Fibroblast of skin of right quadriceps (primary cell): ENCODE measurements at regions not wholly inside any gene's neighbourhood (a gene's known extent, or its start where the extent isn't known, plus 50 kb on each side); places are given as distances from the start of the nearest gene placed in this dataset.
A peak's percentile ranks its signal among the peaks of the same experiment; 100 is the strongest.

ENCODE experiments used
- DNase-seq: peaks from one replicate; pipeline ENCODE4 v3.0.0-alpha.2; 2013

DNA sequence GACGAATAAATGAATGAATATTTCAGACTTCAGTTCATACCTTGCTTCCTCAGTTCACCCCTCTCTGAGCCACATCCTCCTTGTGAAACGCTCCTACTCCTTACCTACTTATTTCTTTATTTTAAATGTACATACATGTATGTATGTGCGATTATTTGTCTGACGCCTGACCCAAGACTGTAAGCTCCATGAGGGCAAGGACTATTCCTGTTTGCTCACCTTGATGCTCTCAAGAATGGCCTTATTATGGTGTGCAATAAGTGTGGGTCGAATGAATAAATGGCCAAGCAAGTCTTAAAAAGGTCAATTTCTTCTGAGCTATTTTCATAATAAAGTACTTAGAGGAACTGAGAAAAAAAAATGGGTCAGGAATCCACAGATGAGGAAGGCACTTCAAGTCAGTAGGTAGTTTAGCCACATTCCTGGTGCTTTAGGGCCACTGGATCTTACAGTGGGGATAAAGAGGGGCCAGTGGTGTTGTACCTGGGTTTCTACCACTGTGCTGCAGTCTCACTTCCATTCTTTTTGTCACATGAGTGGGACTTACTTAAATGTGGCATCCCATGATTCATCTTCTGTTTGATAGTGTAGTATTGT lies 74.7 kb downstream of the SDC1 start:
- no peak for DNase-seq

DNA sequence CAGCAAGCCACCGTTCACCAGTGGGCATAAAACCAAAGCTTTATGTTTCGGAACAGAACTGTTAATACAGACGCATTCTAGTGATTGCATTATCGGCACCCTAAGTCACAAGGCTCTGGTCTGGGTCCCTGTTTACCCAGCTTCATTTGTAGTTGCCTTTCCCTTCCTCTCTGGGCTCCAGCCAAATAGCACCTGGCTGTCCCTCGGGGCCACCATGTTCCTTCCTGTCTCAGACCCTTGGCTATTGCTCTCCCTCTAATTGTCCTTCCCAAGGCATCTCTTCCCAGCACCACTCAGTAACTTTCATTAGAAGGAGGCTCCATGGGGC lies 75.3 kb downstream of the SDC1 start:
- DNase-seq: no peak

- peak; percentile 90 for DNase-seq
These were observed 75.8 kb downstream of the SDC1 start for GRCh38 chr2:20148923-20149702.

DNA sequence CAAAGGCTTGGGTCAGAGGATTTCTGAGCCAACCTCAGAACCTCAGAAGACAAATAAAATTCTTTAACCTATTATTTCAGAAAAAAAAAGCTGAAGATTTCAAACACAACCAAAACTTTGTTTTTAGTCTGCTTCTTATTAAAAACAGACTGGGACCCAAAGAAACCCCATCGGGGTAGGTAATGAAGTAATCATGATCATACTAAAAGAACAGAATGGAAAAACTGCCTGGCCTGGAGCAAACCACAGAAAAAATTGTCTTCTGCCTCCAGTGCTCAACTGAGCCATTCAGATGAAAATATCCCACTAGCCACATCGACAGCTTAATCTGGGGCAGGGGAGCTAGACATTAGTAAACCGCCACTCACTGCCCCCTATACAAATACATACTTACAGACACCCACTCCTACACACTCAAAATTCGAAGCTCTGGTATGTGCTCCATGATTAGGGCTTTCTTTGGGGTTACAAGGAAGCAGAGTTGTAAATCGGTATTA lies 76.5 kb downstream of the SDC1 start:
- DNase-seq: peak; percentile 30

DNA sequence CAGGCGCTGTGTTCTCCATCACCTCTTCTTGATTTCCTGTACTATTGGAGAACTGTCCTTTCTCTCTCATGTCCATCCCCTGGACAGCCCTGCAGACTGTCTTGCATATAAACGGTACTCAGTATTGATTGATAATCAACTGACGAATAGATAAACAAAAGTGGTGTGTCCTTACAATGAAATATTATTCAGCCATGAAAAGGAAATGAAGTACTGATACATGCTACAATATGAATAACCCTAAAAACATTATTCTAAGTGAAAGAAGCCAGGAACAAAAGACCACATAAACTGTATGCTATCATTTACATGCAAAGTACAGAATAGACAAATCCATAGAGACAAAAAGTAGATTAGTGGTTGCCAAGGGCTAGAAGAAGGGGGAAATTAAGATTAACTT lies 77.6 kb downstream of the SDC1 start:
- DNase-seq: no peak

GRCh38 chr2:20146401-20146800 lies 78.5 kb downstream of the SDC1 start:
- no peak for DNase-seq

DNA sequence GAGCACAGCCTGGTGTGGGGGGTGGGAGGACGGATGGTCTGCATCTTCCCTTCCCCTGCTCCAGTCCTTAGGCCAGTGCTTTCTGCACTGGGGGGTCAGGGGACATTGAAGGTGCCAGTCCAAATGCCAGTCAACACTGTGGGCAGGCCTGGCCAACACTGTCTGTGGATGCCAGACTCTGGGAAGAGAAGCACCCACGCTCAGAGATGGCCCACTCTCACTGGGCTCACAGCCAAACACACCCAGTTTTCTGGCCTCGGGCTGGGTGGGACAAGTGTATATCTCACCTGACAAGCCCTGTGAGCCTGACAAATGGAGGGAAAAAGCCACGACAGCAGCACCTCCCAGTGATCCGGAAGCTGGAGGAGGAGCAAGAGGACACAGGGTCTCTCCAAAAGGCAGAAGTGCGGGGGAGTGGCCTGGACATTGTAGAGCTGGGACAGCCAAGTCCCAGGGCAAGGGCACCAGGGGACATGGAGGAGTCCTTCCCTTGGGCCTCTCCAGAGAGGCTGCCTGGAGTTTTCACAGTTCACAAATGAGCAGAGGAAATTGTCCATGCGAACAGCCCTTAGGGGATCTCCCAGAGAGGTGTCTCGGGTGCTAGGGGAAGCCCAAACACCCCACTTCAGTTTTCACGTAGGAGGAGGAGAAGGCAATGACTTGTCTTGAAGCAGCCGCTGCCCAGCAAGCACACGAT lies 79.3 kb downstream of the SDC1 start:
- DNase-seq: no peak

GRCh38 chr2:20144861-20145260 lies 80.1 kb downstream of the SDC1 start:
- DNase-seq: no peak

DNA sequence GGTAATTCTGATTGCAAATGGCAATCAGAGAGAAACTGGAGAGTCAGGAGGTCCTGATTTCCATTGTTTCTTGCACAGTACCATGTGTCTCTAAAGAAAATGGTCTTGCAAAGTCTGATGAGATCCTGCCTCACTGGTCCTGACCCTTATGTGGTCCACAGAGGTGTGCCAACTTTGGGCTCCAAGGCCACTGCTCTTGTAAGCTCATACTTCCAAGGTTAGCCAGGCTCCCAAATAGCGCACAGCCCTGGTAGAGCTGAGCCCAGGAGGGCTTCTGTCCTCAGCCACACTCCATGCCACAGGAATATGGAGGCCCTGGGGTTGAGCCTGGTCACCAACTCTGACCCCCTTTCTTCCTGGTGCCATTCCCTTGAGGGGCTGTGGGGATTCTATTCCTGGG lies 80.7 kb downstream of the SDC1 start:
- DNase-seq: no peak

- DNase-seq: peak; percentile 31
These were observed 81.7 kb downstream of the SDC1 start for GRCh38 chr2:20143263-20143662.

DNA sequence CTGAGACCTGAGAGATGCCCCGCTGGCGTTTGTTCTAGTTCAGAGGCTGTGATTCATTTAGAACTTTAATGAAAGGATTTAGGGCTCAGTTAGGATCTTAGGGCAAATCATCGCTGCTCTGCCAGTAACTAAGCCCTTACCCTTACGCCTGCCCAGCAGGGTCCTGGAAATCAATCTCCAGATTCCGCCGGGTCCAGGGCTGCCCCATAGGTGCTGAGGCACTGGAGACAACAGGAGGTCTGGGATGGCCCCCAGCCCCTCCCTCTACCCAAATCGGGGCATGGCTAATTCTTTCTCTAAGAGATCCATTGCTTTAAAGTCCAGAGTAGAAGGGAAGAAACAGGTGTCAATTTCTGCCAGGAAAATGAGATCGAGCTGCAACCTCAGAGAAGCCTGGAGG lies 83.1 kb downstream of the SDC1 start:
- no peak for DNase-seq

GRCh38 chr2:20141056-20141762 lies 83.7 kb downstream of the SDC1 start:
- DNase-seq: peak; percentile 92

- DNase-seq: no peak
These were observed 84.4 kb downstream of the SDC1 start for GRCh38 chr2:20140321-20141055.

DNA sequence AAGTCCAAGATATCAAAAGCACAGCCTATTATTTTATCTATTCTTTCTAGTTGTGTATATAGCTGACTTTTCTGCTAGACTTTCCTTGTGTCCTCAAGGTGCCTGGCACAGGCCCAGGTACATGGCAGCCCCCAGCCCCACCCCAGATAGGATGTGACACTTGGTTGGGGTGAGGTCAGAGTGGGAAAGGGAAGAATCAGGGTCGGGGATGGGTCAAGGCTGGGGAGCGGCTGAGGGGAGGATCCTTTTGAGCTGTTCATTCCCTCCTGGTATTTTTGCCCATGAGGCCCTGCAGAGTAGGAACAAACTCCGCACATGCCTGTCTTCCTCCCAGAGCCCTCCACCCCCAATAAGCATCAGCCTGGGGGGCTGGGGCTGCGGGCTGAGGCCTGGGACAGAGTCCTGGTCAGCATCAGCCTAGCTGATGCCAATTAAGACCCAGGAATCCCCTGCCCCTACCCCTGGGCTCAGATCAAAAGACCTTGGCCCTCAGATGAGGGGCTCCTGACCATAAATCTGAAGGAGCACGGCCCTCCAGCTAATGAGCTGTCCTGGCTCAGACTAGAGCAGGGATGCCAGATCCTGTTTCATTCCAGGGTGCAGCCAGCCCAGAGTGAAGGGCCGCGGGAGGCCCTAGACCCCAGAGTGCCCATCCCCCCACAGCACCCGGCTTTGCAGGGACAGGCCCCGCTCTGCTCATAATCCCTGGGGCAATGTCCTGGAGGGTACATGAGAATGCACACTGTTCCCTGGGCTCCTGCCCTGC lies 85.3 kb downstream of the SDC1 start:
- DNase-seq: no peak

DNA sequence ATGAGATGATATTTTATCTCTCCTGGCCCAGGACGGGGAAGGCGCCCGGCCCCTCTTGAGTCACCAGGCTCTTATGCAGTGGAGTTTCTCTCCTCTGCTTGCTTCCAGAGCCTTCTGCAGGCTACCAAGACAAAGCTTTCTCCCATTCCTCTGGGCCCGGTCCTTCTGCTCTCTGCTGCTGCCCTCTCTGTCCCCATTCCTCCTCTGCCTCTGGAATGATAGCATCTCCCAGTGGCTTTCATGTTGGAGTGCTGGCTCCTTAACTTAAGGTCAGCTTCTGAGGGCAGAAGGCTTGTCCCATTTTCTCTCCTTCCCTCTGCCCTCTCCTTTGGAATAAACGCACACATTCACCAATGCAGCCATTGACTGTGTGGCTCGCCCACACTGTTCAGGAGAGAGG lies 86.2 kb downstream of the SDC1 start:
- DNase-seq: no peak

DNA sequence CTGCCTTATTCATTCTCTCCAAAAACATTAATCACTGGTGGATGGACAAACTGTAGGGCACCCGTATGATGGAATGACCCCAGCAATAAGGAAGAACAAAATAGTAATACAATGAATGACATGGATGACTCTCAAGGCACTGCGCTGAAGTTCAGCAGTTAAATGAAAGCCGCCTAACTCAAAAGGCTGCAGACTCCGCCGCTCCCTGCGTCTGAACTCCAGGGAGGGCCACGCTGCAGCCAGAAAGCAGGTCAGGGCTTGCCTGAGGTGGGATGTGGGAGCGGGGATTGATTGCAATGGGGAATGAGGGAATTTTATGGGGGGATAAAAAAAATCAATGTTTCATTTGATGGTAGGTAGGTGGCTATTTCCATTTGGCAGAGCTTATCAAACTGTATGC lies 86.5 kb upstream of the LAPTM4A start:
- DNase-seq: no peak

- DNase-seq: no peak
These were observed 85.7 kb upstream of the LAPTM4A start for GRCh38 chr2:20137131-20137571.

DNA sequence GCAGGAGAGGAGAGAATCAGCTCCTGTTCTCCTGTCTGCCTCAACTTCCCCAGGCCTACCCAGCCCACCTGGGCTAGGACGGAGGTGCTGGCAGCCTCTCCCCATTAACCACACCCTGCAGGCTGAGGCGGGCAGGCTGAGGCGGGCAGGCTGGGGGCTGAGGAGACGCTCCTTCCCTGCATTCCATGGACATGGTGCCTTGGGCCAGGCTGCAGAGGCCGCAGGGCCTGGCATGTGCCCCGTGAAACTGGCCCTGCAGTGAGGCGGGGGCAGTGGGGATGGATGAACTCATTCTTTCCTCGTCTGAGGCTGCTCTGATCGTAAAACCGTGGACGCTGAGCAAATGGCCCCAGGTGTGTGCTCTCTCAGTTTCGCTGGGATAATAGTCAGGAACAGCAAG lies 84.7 kb upstream of the LAPTM4A start:
- DNase-seq: no peak

GRCh38 chr2:20135631-20136050 lies 84.2 kb upstream of the LAPTM4A start:
- peak; percentile 58 for DNase-seq

DNA sequence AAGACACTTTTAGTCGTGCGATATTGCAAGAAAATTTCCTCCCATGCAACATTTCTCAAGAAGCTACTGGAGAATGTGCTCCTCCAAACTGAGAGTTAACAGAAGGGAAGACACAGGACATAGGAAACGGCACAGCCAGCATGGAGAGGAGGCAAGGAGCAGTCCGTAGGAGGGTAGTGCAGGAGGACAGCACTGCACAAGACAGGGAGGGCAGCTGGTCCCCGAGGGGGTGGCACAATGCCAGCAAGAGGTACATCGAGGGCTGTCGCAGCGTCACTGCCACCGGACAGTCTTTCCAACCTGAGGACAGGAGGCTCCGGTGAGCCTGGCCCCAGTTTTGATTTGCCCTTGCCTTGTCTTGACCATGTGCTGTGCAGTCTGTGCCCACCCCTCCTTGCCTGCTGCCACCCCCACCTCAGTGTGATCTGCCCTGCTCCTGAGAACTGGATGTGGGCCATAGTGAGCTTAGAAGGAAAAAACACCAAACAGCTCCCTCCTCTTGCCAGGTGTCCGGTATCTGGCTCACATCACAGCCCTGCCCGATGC lies 81.6 kb upstream of the LAPTM4A start:
- DNase-seq: no peak

DNA sequence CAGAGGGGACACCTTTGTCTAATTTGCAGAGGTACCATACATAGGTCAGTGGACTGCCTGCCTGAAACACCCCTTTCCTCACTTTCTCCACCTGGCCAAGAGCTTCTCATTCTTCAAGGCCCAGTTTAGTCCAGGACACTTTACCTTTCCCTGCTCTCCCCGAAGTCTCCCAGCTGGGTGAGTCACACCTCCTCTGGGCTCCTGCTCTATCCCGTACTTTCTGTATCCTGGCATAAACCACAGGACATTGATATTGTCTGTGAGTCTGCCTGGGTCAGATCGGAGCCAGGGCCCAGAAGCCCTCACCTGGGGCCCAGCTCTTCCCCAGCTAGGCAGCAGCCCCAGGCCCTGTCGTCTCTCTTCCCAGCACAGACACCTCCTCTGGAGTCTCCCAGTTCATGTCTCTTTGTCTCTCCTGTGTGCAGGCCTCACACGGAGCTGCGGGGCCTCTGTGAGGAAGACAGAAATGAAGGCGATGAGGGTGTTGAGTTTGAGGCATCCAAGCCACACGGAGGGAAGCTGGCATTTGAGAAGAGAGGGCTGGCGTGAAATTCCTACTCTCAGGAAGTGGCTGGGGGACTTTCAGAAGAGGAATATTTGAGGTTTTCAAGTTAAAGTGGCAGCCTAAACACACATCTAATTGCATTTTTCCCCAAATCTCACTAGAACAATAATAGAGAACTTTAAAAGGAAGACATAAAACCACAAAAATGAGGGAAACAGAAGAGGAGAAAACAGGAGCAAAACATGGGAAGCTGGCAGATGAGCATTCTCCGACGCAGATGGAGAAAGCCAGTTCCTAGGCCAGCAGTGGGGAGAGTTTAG lies 79.6 kb upstream of the LAPTM4A start:
- peak; percentile 86 for DNase-seq
